ENCODE measurements at regions not wholly inside any gene's neighbourhood (a gene's known extent, or its start where the extent isn't known, plus 50 kb on each side); places are given as distances from the start of the nearest gene placed in this dataset.

DNA sequence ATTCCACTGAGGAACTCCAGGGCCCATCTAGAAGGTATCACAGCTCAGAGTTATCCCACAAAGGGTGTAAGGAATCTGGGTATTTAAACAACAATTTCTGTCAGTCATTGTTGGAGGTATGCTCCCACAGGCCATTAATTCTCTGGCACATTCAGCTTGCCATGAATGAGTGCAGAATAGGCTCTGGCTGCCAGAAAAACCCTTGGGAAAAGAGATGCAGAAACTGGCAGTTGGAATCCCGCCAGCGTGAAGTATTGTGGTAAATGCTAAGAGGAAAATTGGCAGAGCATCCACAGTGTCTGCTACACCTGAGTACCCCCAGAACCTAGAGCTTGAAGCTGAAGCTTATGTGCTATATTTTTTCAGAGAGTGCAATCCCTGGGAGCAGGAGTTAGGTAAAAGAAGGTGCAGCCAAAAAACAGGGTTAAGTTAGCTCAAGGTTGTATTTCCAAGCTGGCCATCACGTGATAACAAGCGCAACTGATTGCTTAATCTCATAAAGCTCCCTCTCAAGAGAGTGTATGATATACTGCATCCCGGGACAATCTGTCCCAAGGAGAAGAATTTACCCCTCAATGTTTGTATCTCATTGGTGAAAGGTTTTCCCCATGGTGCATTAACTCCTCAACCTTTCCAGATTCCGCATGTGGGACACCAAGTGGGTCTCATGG, 94.2 kb upstream of the ACP3 start:
- TF ChIP-seq, protein P1, sequence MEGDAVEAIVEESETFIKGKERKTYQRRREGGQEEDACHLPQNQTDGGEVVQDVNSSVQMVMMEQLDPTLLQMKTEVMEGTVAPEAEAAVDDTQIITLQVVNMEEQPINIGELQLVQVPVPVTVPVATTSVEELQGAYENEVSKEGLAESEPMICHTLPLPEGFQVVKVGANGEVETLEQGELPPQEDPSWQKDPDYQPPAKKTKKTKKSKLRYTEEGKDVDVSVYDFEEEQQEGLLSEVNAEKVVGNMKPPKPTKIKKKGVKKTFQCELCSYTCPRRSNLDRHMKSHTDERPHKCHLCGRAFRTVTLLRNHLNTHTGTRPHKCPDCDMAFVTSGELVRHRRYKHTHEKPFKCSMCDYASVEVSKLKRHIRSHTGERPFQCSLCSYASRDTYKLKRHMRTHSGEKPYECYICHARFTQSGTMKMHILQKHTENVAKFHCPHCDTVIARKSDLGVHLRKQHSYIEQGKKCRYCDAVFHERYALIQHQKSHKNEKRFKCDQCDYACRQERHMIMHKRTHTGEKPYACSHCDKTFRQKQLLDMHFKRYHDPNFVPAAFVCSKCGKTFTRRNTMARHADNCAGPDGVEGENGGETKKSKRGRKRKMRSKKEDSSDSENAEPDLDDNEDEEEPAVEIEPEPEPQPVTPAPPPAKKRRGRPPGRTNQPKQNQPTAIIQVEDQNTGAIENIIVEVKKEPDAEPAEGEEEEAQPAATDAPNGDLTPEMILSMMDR (IDR thresholded peaks at IDR 0.05), result no peak
- TF ChIP-seq POLR2A (IDR thresholded peaks at IDR 0.05), result no peak
- TF ChIP-seq POLR2AphosphoS5 (IDR thresholded peaks at IDR 0.05), result no peak
